SK-N-SH (cell line): ENCODE measurements at regions not wholly inside any gene's neighbourhood (a gene's known extent, or its start where the extent isn't known, plus 50 kb on each side); places are given as distances from the start of the nearest gene placed in this dataset.

ENCODE experiments used
- CTCF ChIA-PET: fragments of 300-600, 350-600 bp; formaldehyde crosslinking; extraction: SDS; loops from one replicate; lab custom pipeline; 2021; lab: Yijun Ruan, JAX
- POLR2A ChIA-PET: fragments of 350-600 bp; sonication (Branson Sonifier 250); formaldehyde crosslinking; extraction: SDS; loops from one replicate; lab custom pipeline; 2020; ENCODE audit warnings: antibody characterized with exemption, inconsistent platforms; lab: Yijun Ruan, JAX
- DNase-seq: peaks from one replicate; pipeline ENCODE4 v3.0.0; 2012
- H2AFZ ChIP-seq: fragments of 200-600 bp; sonication (generic); 2 replicates; pipeline ENCODE4 v1.8.1; 2016; ENCODE audit warnings: antibody characterized with exemption, mild to moderate bottlenecking, low read depth
- H3F3A ChIP-seq: fragments of 200-600 bp; sonication (generic); replicated peaks from 2 replicates; pipeline ENCODE3; 2016; ENCODE audit warnings: antibody characterized with exemption, mild to moderate bottlenecking; ENCODE audit not compliant: insufficient read depth
- H3K27ac ChIP-seq, 2 experiments: fragments of 200-500 bp in 1 of 2; fragments of 200-600 bp in 1 of 2; sonication (Bioruptor generic) in 1 of 2; sonication (generic), shearing (Covaris generic) in 1 of 2; 2 replicates each; pipeline versions ENCODE4 v1.5.1 to v1.6.1; 2014 to 2016; ENCODE audit warnings: low read depth in 2 of 2, inconsistent platforms in 1 of 2, low read length in 1 of 2, mild to moderate bottlenecking in 1 of 2, mixed read lengths in 1 of 2
- H3K27me3 ChIP-seq: fragments of 200-600 bp; sonication (generic), shearing (Covaris generic); 2 replicates; pipeline ENCODE4 v1.6.1; 2016; ENCODE audit warnings: mixed run types; ENCODE audit not compliant: insufficient read depth
- H3K36me3 ChIP-seq, 2 experiments: fragments of 200-500 bp in 1 of 2; fragments of 200-600 bp in 1 of 2; sonication (Bioruptor generic) in 1 of 2; sonication (generic) in 1 of 2; replicated peaks in 1 of 2; 2 replicates each; pipeline versions ENCODE3 to v1.5.1; 2014 to 2016; ENCODE audit warnings: low read length in 1 of 2, mild to moderate bottlenecking in 1 of 2; ENCODE audit not compliant: insufficient read depth in 2 of 2, control insufficient read depth in 1 of 2
- H3K4me1 ChIP-seq, 2 experiments: fragments of 200-500 bp in 1 of 2; fragments of 200-600 bp in 1 of 2; sonication (Bioruptor generic) in 1 of 2; sonication (generic), shearing (Covaris generic) in 1 of 2; 2 replicates each; pipeline versions ENCODE4 v1.5.1 to v1.6.1; 2014 to 2016; ENCODE audit warnings: low read depth in 1 of 2, low read length in 1 of 2, mixed run types in 1 of 2; ENCODE audit not compliant: insufficient read depth in 2 of 2, control insufficient read depth in 1 of 2
- H3K4me2 ChIP-seq: fragments of 200-600 bp; sonication (generic), shearing (Covaris generic); 2 replicates; pipeline ENCODE4 v1.6.1; 2017; ENCODE audit warnings: mixed run types
- H3K4me3 ChIP-seq, 2 experiments: fragments of 200-500 bp in 1 of 2; fragments of 200-600 bp in 1 of 2; sonication (Bioruptor generic) in 1 of 2; sonication (generic), shearing (Covaris generic) in 1 of 2; 2 replicates each; pipeline versions ENCODE4 v1.5.1 to v1.8.1; 2014 to 2016; ENCODE audit warnings: low read depth in 2 of 2, inconsistent platforms in 1 of 2, low read length in 1 of 2, mild to moderate bottlenecking in 1 of 2, mixed read lengths in 1 of 2, moderate library complexity in 1 of 2
- H3K79me2 ChIP-seq: fragments of 200-600 bp; sonication (generic); 2 replicates; pipeline ENCODE4 v1.8.1; 2017; ENCODE audit warnings: mild to moderate bottlenecking; ENCODE audit not compliant: insufficient read depth
- H3K9ac ChIP-seq: fragments of 200-600 bp; sonication (generic); 2 replicates; pipeline ENCODE4 v1.6.1; 2017; ENCODE audit warnings: mixed run types
- H3K9me2 ChIP-seq: fragments of 200-600 bp; sonication (generic); 2 replicates; pipeline ENCODE4 v1.6.1; 2017; ENCODE audit warnings: mixed run types
- H3K9me3 ChIP-seq: fragments of 200-600 bp; sonication (generic); 2 replicates; pipeline ENCODE4 v1.6.1; 2017; ENCODE audit warnings: mixed run types, mild to moderate bottlenecking, moderate library complexity
- H4K20me1 ChIP-seq: fragments of 200-600 bp; sonication (generic); 2 replicates; pipeline ENCODE4 v1.6.1; 2017; ENCODE audit warnings: mild to moderate bottlenecking, mixed run types; ENCODE audit not compliant: insufficient read depth
- CHD2 ChIP-seq: fragments of 150-350 bp; IDR thresholded peaks from 2 replicates; pipeline ENCODE4 v1.6.1; 2018; ENCODE audit warnings: low read length; ENCODE audit not compliant: partially characterized antibody
- ELF1 ChIP-seq: IDR thresholded peaks from 2 replicates; pipeline ENCODE4 v1.4.0; 2012
- EP300 ChIP-seq, 2 experiments: IDR thresholded peaks; 2 replicates each; pipeline versions ENCODE4 v1.4.0 to v1.6.1; 2012; ENCODE audit warnings: borderline replicate concordance in 1 of 2, low read depth in 1 of 2, low read length in 1 of 2
- EZH2phosphoT487 ChIP-seq: fragments of 200-600 bp; sonication (generic); IDR thresholded peaks from 2 replicates; pipeline ENCODE4 v1.6.1; 2017; ENCODE audit warnings: low read depth, mixed run types, mild to moderate bottlenecking, antibody characterized with exemption, moderate library complexity, borderline replicate concordance
- FOSL2 ChIP-seq: IDR thresholded peaks from 2 replicates; pipeline ENCODE4 v1.4.0; 2012; ENCODE audit warnings: low read depth, mild to moderate bottlenecking, moderate library complexity, borderline replicate concordance
- FOXJ3 ChIP-seq: sonication (generic); formaldehyde crosslinking; IDR thresholded peaks from 2 replicates; pipeline ENCODE4 v1.5.1; 2020; ENCODE audit warnings: mild to moderate bottlenecking, missing genetic modification reagents
- POLR2AphosphoS5 ChIP-seq: IDR thresholded peaks from 2 replicates; pipeline ENCODE4 v1.6.1; 2012; ENCODE audit warnings: low read depth, low read length
- REST ChIP-seq: IDR thresholded peaks from 2 replicates; pipeline ENCODE4 v1.6.1; 2012; ENCODE audit warnings: mild to moderate bottlenecking, low read depth, low read length, moderate library complexity
- SIN3A ChIP-seq: IDR thresholded peaks from 2 replicates; pipeline ENCODE4 v1.6.1; 2012; ENCODE audit warnings: low read depth, mild to moderate bottlenecking, low read length, moderate library complexity, borderline replicate concordance
- TAF1 ChIP-seq: IDR thresholded peaks from 2 replicates; pipeline ENCODE4 v1.6.1; 2012; ENCODE audit warnings: low read depth, mild to moderate bottlenecking, low read length, moderate library complexity, borderline replicate concordance
- YY1 ChIP-seq: IDR thresholded peaks from 2 replicates; pipeline ENCODE4 v1.4.0; 2012; ENCODE audit warnings: low read depth, mild to moderate bottlenecking
- WGBS: methylation state at CpG from one replicate; pipeline ENCODE4 v1.1.6; 2017; ENCODE audit warnings: low lambda C conversion rate; 5-methylcytosine and 5-hydroxymethylcytosine counted together
- TF ChIP-seq, protein P1 (sequence below): fragments of 150-350 bp; IDR thresholded peaks from 2 replicates; pipeline ENCODE4 v1.6.1; 2017; ENCODE audit warnings: antibody characterized with exemption, low read length, low read depth, borderline replicate concordance
- TF ChIP-seq, protein P2 (sequence below): IDR thresholded peaks from 2 replicates; pipeline ENCODE4 v1.4.0; 2012; ENCODE audit warnings: low read depth

- H3K4me3 ChIP-seq, result no peak overlapping the region
- H3F3A ChIP-seq, result no peaks in the 10 kb centered on the region
- 29% methylated on average over 2 of the region's 2 CpGs for WGBS
- H3K9ac ChIP-seq, result no peak overlapping the region
- CTCF ChIA-PET, result no interaction called here
- TF ChIP-seq ELF1 (no peak), FOXJ3 (no peak), FOSL2 (no peak), SIN3A (no peak), TAF1 (no peak), REST (no peak)
- TF ChIP-seq, protein P1, sequence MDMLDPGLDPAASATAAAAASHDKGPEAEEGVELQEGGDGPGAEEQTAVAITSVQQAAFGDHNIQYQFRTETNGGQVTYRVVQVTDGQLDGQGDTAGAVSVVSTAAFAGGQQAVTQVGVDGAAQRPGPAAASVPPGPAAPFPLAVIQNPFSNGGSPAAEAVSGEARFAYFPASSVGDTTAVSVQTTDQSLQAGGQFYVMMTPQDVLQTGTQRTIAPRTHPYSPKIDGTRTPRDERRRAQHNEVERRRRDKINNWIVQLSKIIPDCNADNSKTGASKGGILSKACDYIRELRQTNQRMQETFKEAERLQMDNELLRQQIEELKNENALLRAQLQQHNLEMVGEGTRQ, result no peak
- TF ChIP-seq, protein P2, sequence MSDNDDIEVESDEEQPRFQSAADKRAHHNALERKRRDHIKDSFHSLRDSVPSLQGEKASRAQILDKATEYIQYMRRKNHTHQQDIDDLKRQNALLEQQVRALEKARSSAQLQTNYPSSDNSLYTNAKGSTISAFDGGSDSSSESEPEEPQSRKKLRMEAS, result no peak
- POLR2A ChIA-PET, result no interaction called here
- DNase-seq, result no peak
- no peaks in the 10 kb centered on the region; a peak in 1 of 4 replicates for H3K4me1 ChIP-seq
- H3K79me2 ChIP-seq, result no peaks in the 10 kb centered on the region
- no peaks in the 10 kb centered on the region for H3K9me2 ChIP-seq
- no peak overlapping the region for H2AFZ ChIP-seq
- H3K27ac ChIP-seq, result no peak overlapping the region
- no peaks in the 10 kb centered on the region for H4K20me1 ChIP-seq
- H3K36me3 ChIP-seq, result no peaks in the 10 kb centered on the region
- no peak overlapping the region for H3K4me2 ChIP-seq
- no peaks in the 10 kb centered on the region; the same call in 1 of the 2 replicates for H3K27me3 ChIP-seq
- H3K9me3 ChIP-seq, result no peaks in the 10 kb centered on the region
Observed at GRCh38 chr15:29433050-29433318, 163.4 kb upstream of the NSMCE3 start.

- Histone ChIP-seq H3K9me2 (no peaks in the 10 kb centered on the region), H3K9ac (no peak overlapping the region), H3K4me1 (no peaks in the 10 kb centered on the region; a peak in 1 of 4 replicates), H3K27me3 (no peaks in the 10 kb centered on the region; the same call in 1 of the 2 replicates), H2AFZ (no peak overlapping the region), H3K36me3 (no peaks in the 10 kb centered on the region), H3K79me2 (no peaks in the 10 kb centered on the region), H3K27ac (no peak overlapping the region), H4K20me1 (no peaks in the 10 kb centered on the region), H3K4me3 (no peak overlapping the region), H3K4me2 (no peak overlapping the region), H3F3A (no peaks in the 10 kb centered on the region), H3K9me3 (no peaks in the 10 kb centered on the region)
- no peak for DNase-seq
- 37% methylated on average over 10 of the region's 11 CpGs for WGBS
- no peak for TF ChIP-seq CHD2
- no peak for TF ChIP-seq EZH2phosphoT487
- no peak for TF ChIP-seq POLR2AphosphoS5
- no peak for TF ChIP-seq YY1
- TF ChIP-seq EP300 (IDR thresholded peaks at IDR 0.05; ENCODE audit: borderline replicate concordance in 1 of 2, low read depth in 1 of 2, low read length in 1 of 2), result no peak
- POLR2A ChIA-PET, result no interaction called here
- CTCF ChIA-PET, result no interaction called here
Observed at GRCh38 chr15:29432191-29433049, 162.8 kb upstream of the NSMCE3 start.
